Stimulated activated naive B cell treated with anti-CD40 and anti-IgM and Interleukin-4, amounts not matched to agents 10 μg/mL and 1 μg/mL and 100 μg/mL, for 72 hours (primary cell): ENCODE measurements at regions not wholly inside any gene's neighbourhood (a gene's known extent, or its start where the extent isn't known, plus 50 kb on each side); places are given as distances from the start of the nearest gene placed in this dataset.

Experiments
- ATAC-seq, 2 donors: fragments of 150-1000 bp; cut with Tn5 transposase; replicated peaks; 2 replicates each; pipeline ENCODE4 v1.10.0; 2021; ENCODE audit warnings: moderate library complexity in 1 of 2
- DNase-seq: peaks from one replicate; pipeline ENCODE4 v3.0.0; 2021
- H3K27ac Mint-ChIP-seq: one replicate; pipeline ENCODE4 v1.8.0; 2022; ENCODE audit warnings: mild to moderate bottlenecking, mixed read lengths
- H3K27me3 Mint-ChIP-seq, 2 donors: one replicate each; pipeline ENCODE4 v1.8.0; 2022; ENCODE audit warnings: mixed read lengths in 2 of 2
- H3K36me3 Mint-ChIP-seq, 2 donors: one replicate each; pipeline ENCODE4 v1.8.0; 2022; ENCODE audit warnings: mixed read lengths in 2 of 2, mild to moderate bottlenecking in 1 of 2
- H3K4me1 Mint-ChIP-seq, 2 donors: one replicate each; pipeline ENCODE4 v1.8.0; 2022; ENCODE audit warnings: mixed read lengths in 2 of 2, mild to moderate bottlenecking in 1 of 2
- H3K4me3 Mint-ChIP-seq, 2 donors: one replicate each; pipeline ENCODE4 v1.8.0; 2022; ENCODE audit warnings: mild to moderate bottlenecking in 2 of 2, mixed read lengths in 2 of 2, moderate library complexity in 1 of 2
- H3K9me3 Mint-ChIP-seq, 2 donors: one replicate each; pipeline ENCODE4 v1.8.0; 2022; ENCODE audit warnings: mixed read lengths in 2 of 2, mild to moderate bottlenecking in 1 of 2

GRCh38 chr13:89255844-89256406, 1584.8 kb downstream of the SLITRK5 start:
- H3K27me3 Mint-ChIP-seq, result no peaks in the 10 kb centered on the region
- DNase-seq (no peak), ATAC-seq (no peak)
- no peaks in the 10 kb centered on the region for H3K4me1 Mint-ChIP-seq
- H3K9me3 Mint-ChIP-seq, result peaks cover 6 to 11% of the 10 kb centered on the region in 2 donors
- no peak overlapping the region for H3K4me3 Mint-ChIP-seq
- H3K36me3 Mint-ChIP-seq, result no peaks in the 10 kb centered on the region
- H3K27ac Mint-ChIP-seq, result no peak overlapping the region

- no peak for ATAC-seq
- H3K4me1 Mint-ChIP-seq, result no peaks in the 10 kb centered on the region
- no peak for DNase-seq
- H3K36me3 Mint-ChIP-seq, result no peaks in the 10 kb centered on the region
- no peak overlapping the region for H3K4me3 Mint-ChIP-seq
- H3K9me3 Mint-ChIP-seq, result peaks cover 0 to 5% of the 10 kb centered on the region in 2 donors
- H3K27ac Mint-ChIP-seq, result no peak overlapping the region
- no peaks in the 10 kb centered on the region for H3K27me3 Mint-ChIP-seq
These were observed 1596.6 kb downstream of the SLITRK5 start for GRCh38 chr13:89267734-89268133.

- no peaks in the 10 kb centered on the region for H3K36me3 Mint-ChIP-seq
- no peaks in the 10 kb centered on the region for H3K4me1 Mint-ChIP-seq
- H3K4me3 Mint-ChIP-seq, result no peak overlapping the region
- ATAC-seq (no peak), DNase-seq (no peak)
- no peak overlapping the region for H3K27ac Mint-ChIP-seq
- H3K9me3 Mint-ChIP-seq, result peaks cover 0 to 5% of the 10 kb centered on the region in 2 donors
- no peaks in the 10 kb centered on the region for H3K27me3 Mint-ChIP-seq
These were observed 1598.6 kb downstream of the SLITRK5 start for GRCh38 chr13:89269737-89270136.

GRCh38 chr13:89270736-89271135, 1599.6 kb downstream of the SLITRK5 start:
- DNase-seq (no peak), ATAC-seq (no peak)
- Mint-ChIP-seq H3K27ac (no peak overlapping the region), H3K4me3 (no peak overlapping the region), H3K9me3 (peaks cover 0 to 5% of the 10 kb centered on the region in 2 donors), H3K4me1 (no peaks in the 10 kb centered on the region), H3K27me3 (no peaks in the 10 kb centered on the region), H3K36me3 (no peaks in the 10 kb centered on the region)

- no peaks in the 10 kb centered on the region for H3K4me1 Mint-ChIP-seq
These were observed 1608.2 kb downstream of the SLITRK5 start for GRCh38 chr13:89279374-89279773.

GRCh38 chr13:89281331-89281730, 1610.2 kb downstream of the SLITRK5 start:
- no peaks in the 10 kb centered on the region for H3K4me1 Mint-ChIP-seq
- no peak overlapping the region for H3K4me3 Mint-ChIP-seq
- no peaks in the 10 kb centered on the region for H3K27me3 Mint-ChIP-seq
- H3K9me3 Mint-ChIP-seq, result peaks cover 0 to 3% of the 10 kb centered on the region in 2 donors
- no peaks in the 10 kb centered on the region for H3K36me3 Mint-ChIP-seq
- ATAC-seq (no peak), DNase-seq (no peak)
- no peak overlapping the region for H3K27ac Mint-ChIP-seq

More at GRCh38 chr13:89279374-89279773, 1608.2 kb downstream of the SLITRK5 start:
- Mint-ChIP-seq H3K9me3 (peaks cover 0 to 3% of the 10 kb centered on the region in 2 donors), H3K27ac (no peak overlapping the region), H3K4me3 (no peak overlapping the region), H3K36me3 (no peaks in the 10 kb centered on the region), H3K27me3 (no peaks in the 10 kb centered on the region)
- ATAC-seq, result no peak
- DNase-seq, result no peak

GRCh38 chr13:89282241-89282640, 1611.1 kb downstream of the SLITRK5 start:
- Mint-ChIP-seq H3K36me3 (no peaks in the 10 kb centered on the region), H3K4me3 (no peak overlapping the region), H3K27ac (no peak overlapping the region), H3K27me3 (no peaks in the 10 kb centered on the region), H3K4me1 (no peaks in the 10 kb centered on the region), H3K9me3 (peaks cover 0 to 3% of the 10 kb centered on the region in 2 donors)
- no peak for DNase-seq
- no peak for ATAC-seq

GRCh38 chr13:89287381-89287780, 1616.2 kb downstream of the SLITRK5 start:
- Mint-ChIP-seq H3K4me1 (no peaks in the 10 kb centered on the region), H3K27me3 (no peaks in the 10 kb centered on the region), H3K4me3 (no peak overlapping the region), H3K36me3 (no peaks in the 10 kb centered on the region), H3K27ac (no peak overlapping the region), H3K9me3 (peaks cover 9% of the 10 kb centered on the region in 2 donors)
- DNase-seq, result no peak
- ATAC-seq, result no peak

- no peak overlapping the region for H3K27ac Mint-ChIP-seq
These were observed 1623.1 kb downstream of the SLITRK5 start for GRCh38 chr13:89294115-89294867.

GRCh38 chr13:89307278-89307677, 1636.1 kb downstream of the SLITRK5 start:
- Mint-ChIP-seq H3K4me1 (no peaks in the 10 kb centered on the region), H3K27me3 (no peaks in the 10 kb centered on the region), H3K36me3 (no peaks in the 10 kb centered on the region), H3K4me3 (no peak overlapping the region), H3K27ac (no peak overlapping the region), H3K9me3 (peaks cover 0 to 2% of the 10 kb centered on the region in 2 donors)
- DNase-seq, result no peak
- no peak for ATAC-seq

More at GRCh38 chr13:89294115-89294867, 1623.1 kb downstream of the SLITRK5 start:
- Mint-ChIP-seq H3K4me1 (no peaks in the 10 kb centered on the region), H3K9me3 (peaks cover 2 to 7% of the 10 kb centered on the region in 2 donors), H3K36me3 (no peaks in the 10 kb centered on the region), H3K4me3 (no peak overlapping the region), H3K27me3 (no peaks in the 10 kb centered on the region)
- DNase-seq (no peak), ATAC-seq (no peak)

- Mint-ChIP-seq H3K9me3 (peaks cover 1 to 4% of the 10 kb centered on the region in 2 donors), H3K4me1 (no peaks in the 10 kb centered on the region), H3K36me3 (no peaks in the 10 kb centered on the region), H3K4me3 (no peak overlapping the region), H3K27ac (no peak overlapping the region), H3K27me3 (no peaks in the 10 kb centered on the region)
- ATAC-seq (no peak), DNase-seq (no peak)
These were observed 1639.9 kb downstream of the SLITRK5 start for GRCh38 chr13:89310943-89311672.

GRCh38 chr13:89315287-89315686, 1644.1 kb downstream of the SLITRK5 start:
- no peaks in the 10 kb centered on the region for H3K36me3 Mint-ChIP-seq
- no peak overlapping the region for H3K4me3 Mint-ChIP-seq
- no peak for ATAC-seq
- H3K4me1 Mint-ChIP-seq, result no peaks in the 10 kb centered on the region
- H3K27me3 Mint-ChIP-seq, result no peaks in the 10 kb centered on the region
- DNase-seq, result no peak
- H3K27ac Mint-ChIP-seq, result no peak overlapping the region
- H3K9me3 Mint-ChIP-seq, result peaks cover 1 to 4% of the 10 kb centered on the region in 2 donors

GRCh38 chr13:89322466-89322865, 1651.3 kb downstream of the SLITRK5 start:
- H3K27me3 Mint-ChIP-seq, result no peaks in the 10 kb centered on the region
- no peaks in the 10 kb centered on the region for H3K36me3 Mint-ChIP-seq
- no peak overlapping the region for H3K4me3 Mint-ChIP-seq

GRCh38 chr13:89324582-89324981, 1653.4 kb downstream of the SLITRK5 start:
- peaks cover 0 to 3% of the 10 kb centered on the region in 2 donors for H3K9me3 Mint-ChIP-seq
- no peaks in the 10 kb centered on the region for H3K36me3 Mint-ChIP-seq
- no peaks in the 10 kb centered on the region for H3K4me1 Mint-ChIP-seq

More at GRCh38 chr13:89322466-89322865, 1651.3 kb downstream of the SLITRK5 start:
- Mint-ChIP-seq H3K27ac (no peak overlapping the region), H3K9me3 (peaks cover 0 to 3% of the 10 kb centered on the region in 2 donors), H3K4me1 (no peaks in the 10 kb centered on the region)
- no peak for DNase-seq
- ATAC-seq, result no peak

More at GRCh38 chr13:89324582-89324981, 1653.4 kb downstream of the SLITRK5 start:
- no peaks in the 10 kb centered on the region for H3K27me3 Mint-ChIP-seq
- DNase-seq (no peak), ATAC-seq (no peak)
- no peak overlapping the region for H3K4me3 Mint-ChIP-seq
- H3K27ac Mint-ChIP-seq, result no peak overlapping the region
